OCI-LY3 (cell line): ENCODE measurements at regions not wholly inside any gene's neighbourhood (a gene's known extent, or its start where the extent isn't known, plus 50 kb on each side); places are given as distances from the start of the nearest gene placed in this dataset.
"Not testable (repeated sequence)": the region's sequence is repeated elsewhere in the genome, so short reads cannot be mapped to it uniquely, and the experiment has no call there.

Experiments used
- H2AFZ ChIP-seq: fragments of 200-600, 300-600 bp; shearing (Covaris generic); 2 replicates; pipeline ENCODE4 v1.6.0; 2014; ENCODE audit warnings: antibody characterized with exemption, low read depth, low read length
- H3K27ac ChIP-seq: fragments of 200-600, 300-600 bp; sonication (generic); 2 replicates; pipeline ENCODE4 v1.5.1; 2014; ENCODE audit warnings: mild to moderate bottlenecking, low read length, moderate library complexity, mixed read lengths
- H3K27me3 ChIP-seq: fragments of 200-600, 300-600 bp; sonication (generic); 2 replicates; pipeline ENCODE4 v1.6.1; 2014; ENCODE audit warnings: low read depth, low read length, mixed read lengths
- H3K36me3 ChIP-seq: fragments of 200-600, 300-600 bp; sonication (generic); replicated peaks from 2 replicates; pipeline ENCODE3; 2014; ENCODE audit warnings: low read depth, low read length, mixed read lengths
- H3K4me1 ChIP-seq: fragments of 300-600, 200-600 bp; sonication (generic); 2 replicates; pipeline ENCODE4 v1.6.1; 2014; ENCODE audit warnings: low read length, mixed read lengths
- H3K4me2 ChIP-seq: fragments of 200-600, 300-600 bp; sonication (generic); 2 replicates; pipeline ENCODE4 v1.6.1; 2014; ENCODE audit warnings: low read length, mixed read lengths
- H3K4me3 ChIP-seq: fragments of 300-600, 200-600 bp; sonication (generic); 2 replicates; pipeline ENCODE4 v1.5.1; 2014; ENCODE audit warnings: antibody characterized with exemption, mild to moderate bottlenecking, low read length, moderate library complexity
- H3K79me2 ChIP-seq: fragments of 300-600, 200-600 bp; shearing (Covaris generic); 2 replicates; pipeline ENCODE4 v1.6.1; 2014; ENCODE audit warnings: mild to moderate bottlenecking, low read length, mixed read lengths
- H3K9ac ChIP-seq: fragments of 300-600, 200-600 bp; shearing (Covaris generic); 2 replicates; pipeline ENCODE4 v1.6.0; 2014; ENCODE audit warnings: mild to moderate bottlenecking, low read length, moderate library complexity
- H3K9me3 ChIP-seq: fragments of 200-600, 300-600 bp; shearing (Covaris generic); 2 replicates; pipeline ENCODE4 v1.6.1; 2014; ENCODE audit warnings: low read length, mixed read lengths; ENCODE audit not compliant: insufficient read depth
- H4K20me1 ChIP-seq: fragments of 200-600, 300-600 bp; sonication (generic); 2 replicates; pipeline ENCODE4 v1.6.1; 2016; ENCODE audit warnings: low read length, mixed read lengths; ENCODE audit not compliant: insufficient read depth
- EZH2phosphoT487 ChIP-seq: fragments of 200-600 bp; shearing (Covaris generic); IDR thresholded peaks from 2 replicates; pipeline ENCODE4 v1.6.1; 2018; ENCODE audit warnings: antibody characterized with exemption, mixed run types, low read depth
- TF ChIP-seq, protein P1 (sequence below): fragments of 200-600, 300-600 bp; sonication (generic); IDR thresholded peaks from 2 replicates; pipeline ENCODE4 v1.5.1; 2014; ENCODE audit warnings: antibody characterized with exemption, low read length, low read depth

DNA sequence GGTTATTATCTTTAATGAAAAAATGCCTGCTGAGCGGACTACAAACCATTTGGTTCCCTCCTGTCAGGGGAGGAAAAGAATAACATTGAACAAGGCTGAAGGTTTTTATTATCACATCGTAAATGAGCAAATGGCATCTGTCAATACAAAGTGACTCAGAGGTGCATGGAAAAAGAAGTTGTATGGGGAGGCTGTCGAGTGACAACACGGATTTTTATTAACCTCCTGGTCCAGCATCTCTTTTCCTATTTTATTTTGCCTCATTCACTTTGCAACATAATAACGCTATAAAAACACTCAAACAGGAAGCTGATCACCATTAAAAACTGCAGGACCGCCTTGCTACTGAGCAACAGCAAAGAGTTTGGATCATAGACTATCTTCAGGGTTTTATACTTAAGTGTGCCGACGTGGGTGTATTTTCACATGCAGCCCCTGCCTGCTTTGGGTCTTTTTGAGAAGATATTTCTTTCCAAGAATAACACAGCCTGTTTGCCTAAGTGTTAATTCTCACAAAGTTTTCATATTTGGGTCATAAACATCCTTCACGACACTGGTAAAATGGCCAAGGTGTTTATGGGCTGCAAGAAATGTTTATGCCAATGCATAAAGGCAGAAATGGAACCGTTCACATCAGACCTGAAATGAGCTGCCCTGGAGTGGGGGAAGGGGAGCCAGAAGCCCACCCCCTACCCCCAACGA, 132.1 kb upstream of the SALL4 start:
- Histone ChIP-seq H2AFZ (no peak overlapping the region), H3K79me2 (no peaks in the 10 kb centered on the region), H3K9ac (no peak overlapping the region), H3K4me1 (no peaks in the 10 kb centered on the region), H3K27me3 (peaks cover 5% of the 10 kb centered on the region; the same call in 1 of the 2 replicates), H3K9me3 (no peaks in the 10 kb centered on the region), H3K4me3 (no peak overlapping the region), H4K20me1 (no peaks in the 10 kb centered on the region), H3K36me3 (no peaks in the 10 kb centered on the region), H3K27ac (no peak overlapping the region), H3K4me2 (no peak overlapping the region)
- TF ChIP-seq, protein P1, sequence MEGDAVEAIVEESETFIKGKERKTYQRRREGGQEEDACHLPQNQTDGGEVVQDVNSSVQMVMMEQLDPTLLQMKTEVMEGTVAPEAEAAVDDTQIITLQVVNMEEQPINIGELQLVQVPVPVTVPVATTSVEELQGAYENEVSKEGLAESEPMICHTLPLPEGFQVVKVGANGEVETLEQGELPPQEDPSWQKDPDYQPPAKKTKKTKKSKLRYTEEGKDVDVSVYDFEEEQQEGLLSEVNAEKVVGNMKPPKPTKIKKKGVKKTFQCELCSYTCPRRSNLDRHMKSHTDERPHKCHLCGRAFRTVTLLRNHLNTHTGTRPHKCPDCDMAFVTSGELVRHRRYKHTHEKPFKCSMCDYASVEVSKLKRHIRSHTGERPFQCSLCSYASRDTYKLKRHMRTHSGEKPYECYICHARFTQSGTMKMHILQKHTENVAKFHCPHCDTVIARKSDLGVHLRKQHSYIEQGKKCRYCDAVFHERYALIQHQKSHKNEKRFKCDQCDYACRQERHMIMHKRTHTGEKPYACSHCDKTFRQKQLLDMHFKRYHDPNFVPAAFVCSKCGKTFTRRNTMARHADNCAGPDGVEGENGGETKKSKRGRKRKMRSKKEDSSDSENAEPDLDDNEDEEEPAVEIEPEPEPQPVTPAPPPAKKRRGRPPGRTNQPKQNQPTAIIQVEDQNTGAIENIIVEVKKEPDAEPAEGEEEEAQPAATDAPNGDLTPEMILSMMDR, result no peak
- no peak for TF ChIP-seq EZH2phosphoT487

DNA sequence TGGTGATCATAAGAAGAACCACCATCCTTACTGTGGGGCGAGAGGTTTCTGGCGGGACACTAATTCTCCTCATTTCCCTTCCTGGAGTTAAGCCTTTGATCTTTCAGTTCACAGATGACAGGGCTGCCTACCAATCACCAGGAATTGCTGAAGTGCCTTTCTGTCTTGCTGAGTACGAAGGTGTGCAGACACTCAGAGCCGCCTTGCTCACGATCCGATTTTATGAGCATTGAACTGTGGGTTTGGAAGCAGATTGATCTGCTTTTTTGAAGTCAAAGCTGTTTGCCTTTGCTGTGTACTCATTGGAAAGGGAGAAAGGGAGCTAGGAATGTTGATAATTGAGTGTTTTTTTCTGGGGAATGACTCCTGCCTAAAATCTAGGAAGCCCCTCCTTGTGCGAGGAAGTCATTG, 129.1 kb upstream of the SALL4 start:
- H3K4me2 ChIP-seq, result no peak overlapping the region
- no peak overlapping the region for H3K4me3 ChIP-seq
- no peak overlapping the region for H3K27ac ChIP-seq
- no peaks in the 10 kb centered on the region for H3K4me1 ChIP-seq
- no peak for TF ChIP-seq EZH2phosphoT487
- TF ChIP-seq, protein P1, result no peak
- H3K9me3 ChIP-seq, result no peaks in the 10 kb centered on the region
- H3K36me3 ChIP-seq, result no peaks in the 10 kb centered on the region
- H3K27me3 ChIP-seq, result no peaks in the 10 kb centered on the region
- no peaks in the 10 kb centered on the region for H3K79me2 ChIP-seq
- H4K20me1 ChIP-seq, result no peaks in the 10 kb centered on the region
- no peak overlapping the region for H2AFZ ChIP-seq
- no peak overlapping the region for H3K9ac ChIP-seq

DNA sequence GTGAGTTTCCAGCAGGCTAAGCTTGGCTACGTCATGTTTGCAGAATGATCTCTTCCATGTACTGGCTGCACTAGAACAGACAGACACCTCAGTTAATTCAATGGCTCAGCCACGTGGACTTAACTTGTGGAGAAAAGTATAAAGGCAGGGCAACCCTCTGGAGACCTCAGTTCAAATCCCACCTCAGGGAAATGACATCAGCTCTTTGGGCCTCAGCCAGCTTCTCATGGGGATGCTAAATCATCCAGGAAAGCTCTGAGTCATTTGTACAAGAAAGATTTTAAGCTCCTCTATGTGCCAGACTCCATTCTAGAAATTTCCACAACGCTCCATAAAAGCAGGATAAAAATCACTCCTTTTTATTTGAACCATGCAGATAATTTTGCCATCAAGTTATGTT, 128.5 kb upstream of the SALL4 start:
- H3K9ac ChIP-seq, result no peak overlapping the region
- H2AFZ ChIP-seq, result no peak overlapping the region
- H3K36me3 ChIP-seq, result no peaks in the 10 kb centered on the region
- no peaks in the 10 kb centered on the region for H4K20me1 ChIP-seq
- no peaks in the 10 kb centered on the region for H3K27me3 ChIP-seq
- TF ChIP-seq EZH2phosphoT487, result no peak
- TF ChIP-seq, protein P1, result no peak
- no peak overlapping the region for H3K4me3 ChIP-seq
- H3K27ac ChIP-seq, result no peak overlapping the region
- H3K79me2 ChIP-seq, result no peaks in the 10 kb centered on the region
- H3K4me2 ChIP-seq, result no peak overlapping the region
- no peaks in the 10 kb centered on the region for H3K9me3 ChIP-seq
- no peaks in the 10 kb centered on the region for H3K4me1 ChIP-seq

DNA sequence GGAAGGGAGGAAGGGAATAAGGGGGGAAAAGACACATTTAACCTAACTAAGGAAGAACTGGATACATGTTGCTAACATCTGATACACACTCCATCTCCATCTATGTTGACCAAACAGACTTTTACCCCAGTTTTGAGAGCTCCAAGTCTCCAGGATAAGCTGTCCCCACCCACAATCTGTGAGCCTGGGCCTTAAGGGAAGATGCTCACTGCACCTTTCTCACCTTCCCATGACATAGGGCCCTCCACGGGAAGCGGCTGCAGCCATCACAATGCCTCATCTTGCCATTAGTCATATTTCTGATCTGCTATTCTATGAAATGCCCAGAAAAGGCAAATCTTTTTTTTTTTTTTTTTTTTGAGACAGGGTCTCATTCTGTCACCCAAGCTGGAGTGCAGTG, 126.6 kb upstream of the SALL4 start:
- TF ChIP-seq, protein P1, result no peak
- TF ChIP-seq EZH2phosphoT487, result no peak
- no peak overlapping the region for H3K27ac ChIP-seq
- no peak overlapping the region for H3K9ac ChIP-seq
- no peaks in the 10 kb centered on the region for H3K79me2 ChIP-seq
- H4K20me1 ChIP-seq, result no peaks in the 10 kb centered on the region
- H2AFZ ChIP-seq, result no peak overlapping the region
- no peak overlapping the region for H3K4me2 ChIP-seq
- H3K9me3 ChIP-seq, result no peaks in the 10 kb centered on the region
- no peaks in the 10 kb centered on the region for H3K36me3 ChIP-seq
- H3K27me3 ChIP-seq, result no peaks in the 10 kb centered on the region
- H3K4me1 ChIP-seq, result no peaks in the 10 kb centered on the region
- H3K4me3 ChIP-seq, result no peak overlapping the region

GRCh38 chr20:51927970-51928369, 125.6 kb upstream of the SALL4 start:
- H3K27ac ChIP-seq, H3K4me2 ChIP-seq, H3K27me3 ChIP-seq, H3K79me2 ChIP-seq, H3K9me3 ChIP-seq, H4K20me1 ChIP-seq, H2AFZ ChIP-seq, H3K4me1 ChIP-seq, H3K36me3 ChIP-seq, H3K4me3 ChIP-seq, H3K9ac ChIP-seq: not testable (repeated sequence)
